GM12878 (cell line): ENCODE measurements at regions not wholly inside any gene's neighbourhood (a gene's known extent, or its start where the extent isn't known, plus 50 kb on each side); places are given as distances from the start of the nearest gene placed in this dataset.

ENCODE experiments used
- DPF2 ChIP-seq: fragments of 450-650 bp; IDR thresholded peaks from 2 replicates; pipeline ENCODE4 v1.6.1; 2017; ENCODE audit warnings: mild to moderate bottlenecking
- MTA3 ChIP-seq: IDR thresholded peaks from 2 replicates; pipeline ENCODE4 v1.6.1; 2012; ENCODE audit warnings: low read length, inconsistent platforms, borderline replicate concordance
- SP1 ChIP-seq: IDR thresholded peaks from one replicate; pipeline ENCODE4 v1.6.1; 2011; ENCODE audit warnings: low read depth, low read length
- ZNF274 ChIP-seq: IDR thresholded peaks from one replicate; pipeline ENCODE4 v1.8.0; 2011; ENCODE audit not compliant: insufficient read length, insufficient read depth
- TF ChIP-seq, protein P1 (sequence below), 3 experiments: IDR thresholded peaks in 2 of 3; conservative IDR thresholded peaks in 1 of 3; 2 replicates each; pipeline ENCODE4 v1.5.1; 2011; ENCODE audit warnings: low read depth in 3 of 3, low read length in 3 of 3, mild to moderate bottlenecking in 3 of 3, control low read depth in 2 of 3, moderate library complexity in 2 of 3, inconsistent platforms in 1 of 3, mixed read lengths in 1 of 3; ENCODE audit not compliant: control insufficient read depth in 2 of 3, insufficient read depth in 1 of 3; ENCODE audit errors: extremely low read depth in 1 of 3

DNA sequence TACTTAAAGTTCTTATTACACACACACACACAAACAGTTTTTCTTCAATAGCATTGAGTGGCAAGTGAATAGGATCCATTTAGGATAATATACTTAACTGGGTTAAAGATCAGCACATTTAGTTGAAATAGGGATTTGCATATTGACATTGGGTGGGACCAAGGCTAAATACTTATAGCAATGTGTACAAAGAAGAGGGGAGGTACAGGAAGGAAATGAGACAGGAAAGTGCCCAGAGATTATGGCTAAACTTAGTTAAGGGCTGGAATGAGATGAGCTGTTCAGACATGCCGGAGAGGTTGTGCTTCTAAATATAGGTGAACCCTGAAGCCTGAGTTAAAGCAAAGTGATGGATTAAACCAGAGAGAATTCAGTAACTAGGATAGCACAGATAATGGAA, 95.1 kb downstream of the LSMEM1 start:
- TF ChIP-seq DPF2 (no peak), SP1 (no peak), MTA3 (no peak), ZNF274 (no peak)
- TF ChIP-seq, protein P1, sequence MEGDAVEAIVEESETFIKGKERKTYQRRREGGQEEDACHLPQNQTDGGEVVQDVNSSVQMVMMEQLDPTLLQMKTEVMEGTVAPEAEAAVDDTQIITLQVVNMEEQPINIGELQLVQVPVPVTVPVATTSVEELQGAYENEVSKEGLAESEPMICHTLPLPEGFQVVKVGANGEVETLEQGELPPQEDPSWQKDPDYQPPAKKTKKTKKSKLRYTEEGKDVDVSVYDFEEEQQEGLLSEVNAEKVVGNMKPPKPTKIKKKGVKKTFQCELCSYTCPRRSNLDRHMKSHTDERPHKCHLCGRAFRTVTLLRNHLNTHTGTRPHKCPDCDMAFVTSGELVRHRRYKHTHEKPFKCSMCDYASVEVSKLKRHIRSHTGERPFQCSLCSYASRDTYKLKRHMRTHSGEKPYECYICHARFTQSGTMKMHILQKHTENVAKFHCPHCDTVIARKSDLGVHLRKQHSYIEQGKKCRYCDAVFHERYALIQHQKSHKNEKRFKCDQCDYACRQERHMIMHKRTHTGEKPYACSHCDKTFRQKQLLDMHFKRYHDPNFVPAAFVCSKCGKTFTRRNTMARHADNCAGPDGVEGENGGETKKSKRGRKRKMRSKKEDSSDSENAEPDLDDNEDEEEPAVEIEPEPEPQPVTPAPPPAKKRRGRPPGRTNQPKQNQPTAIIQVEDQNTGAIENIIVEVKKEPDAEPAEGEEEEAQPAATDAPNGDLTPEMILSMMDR (IDR thresholded peaks at IDR 0.05 in 2 of 3, conservative IDR thresholded peaks at IDR 0.05 in 1 of 3; ENCODE audit: control insufficient read depth in 2 of 3, extremely low read depth in 1 of 3, insufficient read depth in 1 of 3, low read depth in 3 of 3, low read length in 3 of 3), result no peak
